ENCODE measurements at regions not wholly inside any gene's neighbourhood (a gene's known extent, or its start where the extent isn't known, plus 50 kb on each side); places are given as distances from the start of the nearest gene placed in this dataset.
"Not testable (repeated sequence)": the region's sequence is repeated elsewhere in the genome, so short reads cannot be mapped to it uniquely, and the experiment has no call there.

DNA sequence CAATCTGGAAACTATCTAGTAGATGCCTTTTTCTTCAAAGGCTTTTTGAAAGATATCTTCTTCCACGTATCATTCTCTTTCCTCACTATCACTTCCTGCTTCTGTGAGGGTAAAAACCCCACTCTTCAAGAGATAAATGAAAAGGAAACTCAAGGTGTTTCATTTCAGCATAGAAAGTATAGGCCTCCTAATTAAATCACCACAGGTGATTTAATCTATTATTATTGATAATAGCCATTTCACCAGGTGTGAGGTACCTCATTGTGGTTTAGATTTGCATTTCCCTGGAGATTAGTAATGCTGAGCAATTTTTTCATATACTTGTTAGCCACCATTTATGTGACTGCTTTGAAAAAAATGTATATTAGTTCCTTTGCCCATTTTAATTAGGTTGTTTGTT lies 92.0 kb upstream of the EMCN start:
- DNase-seq: no peak

DNA sequence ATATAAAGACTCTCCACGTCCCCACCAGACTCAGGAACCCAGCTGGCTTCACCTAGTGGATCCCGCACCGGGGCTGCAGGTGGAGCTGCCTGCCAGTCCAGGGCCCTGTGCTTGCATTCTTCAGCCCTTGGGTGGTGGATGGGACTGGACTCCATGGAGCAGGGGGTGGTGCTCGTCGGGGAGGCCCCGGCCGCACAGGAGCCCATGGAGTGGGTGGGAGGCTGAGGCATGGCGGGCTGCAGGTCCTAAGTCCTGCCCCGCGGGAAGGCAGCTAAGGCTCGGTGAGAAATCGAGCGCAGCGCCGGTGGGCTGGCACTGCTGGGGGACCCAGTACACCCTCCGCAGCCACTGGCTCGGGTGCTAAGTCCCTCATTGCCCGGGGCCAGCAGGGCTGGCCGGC lies 90.8 kb upstream of the EMCN start:
- not testable (repeated sequence) for DNase-seq

DNA sequence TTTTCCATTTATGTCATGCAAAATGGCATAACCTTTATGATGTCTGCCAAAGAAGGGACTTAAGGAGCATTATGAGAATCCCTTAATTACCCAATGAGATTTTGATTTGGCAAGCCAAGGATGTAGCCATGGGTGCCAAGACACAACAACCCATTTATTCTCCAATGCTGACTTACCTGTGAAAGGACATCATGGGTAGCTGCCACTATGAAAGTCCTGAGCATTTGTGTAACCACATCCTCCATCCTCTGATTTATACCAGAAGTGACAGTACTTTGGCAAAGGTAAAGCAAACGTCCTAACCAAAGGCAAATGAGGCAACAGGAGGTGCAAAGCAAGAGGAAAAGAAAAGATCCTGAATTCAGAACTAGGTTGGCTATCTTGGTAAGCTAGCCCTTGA lies 87.3 kb upstream of the EMCN start:
- no peak for DNase-seq

DNA sequence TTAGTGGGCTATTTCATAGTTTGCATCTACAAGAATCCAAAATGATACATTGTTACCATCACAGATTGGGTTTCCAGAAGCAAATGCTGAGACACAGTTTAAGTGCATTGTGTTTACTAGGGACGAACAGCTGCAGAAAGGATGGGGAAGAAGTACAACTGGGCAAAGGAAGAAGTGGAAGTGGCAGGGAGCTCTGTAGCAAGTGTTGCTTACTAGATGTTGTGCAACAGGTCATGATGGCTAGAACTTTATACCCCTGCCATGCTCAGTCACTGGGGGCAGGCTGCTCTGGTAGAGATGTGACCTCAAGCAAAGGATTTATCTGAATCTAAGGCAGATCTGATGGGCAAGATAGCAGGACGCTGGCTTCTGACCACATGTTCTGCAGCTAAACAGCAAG lies 76.1 kb upstream of the EMCN start:
- DNase-seq: no peak

- no peak for DNase-seq
These were observed 73.5 kb upstream of the EMCN start for GRCh38 chr4:100591161-100591876.

- DNase-seq: no peak
These were observed 72.5 kb upstream of the EMCN start for GRCh38 chr4:100590325-100590724.

DNA sequence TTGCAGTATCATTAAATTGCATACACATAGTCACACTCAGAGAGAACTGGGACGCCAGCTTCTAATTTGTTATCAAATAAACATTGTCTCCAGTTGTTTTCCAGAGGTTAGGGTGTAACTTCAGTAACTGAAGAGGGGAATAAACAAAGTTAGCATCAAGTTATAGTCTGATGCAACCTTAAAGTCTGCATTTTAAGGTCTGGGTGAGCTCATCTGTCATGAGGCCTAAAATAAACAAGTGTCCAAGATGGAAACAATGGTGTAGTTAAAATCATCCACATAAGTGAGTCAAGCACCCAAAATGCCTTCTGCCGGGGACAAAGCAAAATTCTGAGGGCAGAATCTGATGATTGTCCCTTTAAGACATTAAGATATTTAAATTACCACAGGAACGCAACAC lies 70.3 kb upstream of the EMCN start:
- DNase-seq: no peak

- no peak for DNase-seq
These were observed 64.3 kb upstream of the EMCN start for GRCh38 chr4:100582146-100582545.

GRCh38 chr4:100581337-100581736 lies 63.5 kb upstream of the EMCN start:
- no peak for DNase-seq

- DNase-seq: no peak
These were observed 58.7 kb upstream of the EMCN start for GRCh38 chr4:100576570-100576969.

DNA sequence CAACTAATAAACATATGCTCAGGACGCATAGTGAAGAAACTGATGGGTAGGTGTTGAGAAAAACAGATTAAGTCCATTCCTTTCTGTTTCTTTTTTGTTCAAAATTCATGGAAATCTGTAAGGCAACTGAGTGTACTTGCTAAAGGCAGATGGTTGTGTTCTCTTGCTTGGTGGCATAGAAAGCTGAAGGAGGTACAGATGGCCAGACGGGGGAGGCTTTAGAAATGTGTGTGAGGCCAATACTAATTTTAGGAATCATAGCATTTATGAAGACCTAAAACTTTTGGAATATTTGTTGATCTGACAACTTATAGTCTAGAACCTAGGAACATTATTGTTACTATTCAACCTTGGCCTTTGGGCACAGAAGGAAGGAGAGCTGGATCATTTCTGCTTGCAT lies 56.8 kb upstream of the EMCN start:
- no peak for DNase-seq

- DNase-seq: no peak
These were observed 51.4 kb upstream of the EMCN start for GRCh38 chr4:100569196-100569595.

Data from NCI-H1436 (cell line).